Endometrium (tissue), 2 donors: ENCODE measurements at regions not wholly inside any gene's neighbourhood (a gene's known extent, or its start where the extent isn't known, plus 50 kb on each side); places are given as distances from the start of the nearest gene placed in this dataset.
A peak's percentile ranks its signal among the peaks of the same experiment; 100 is the strongest.
"Not testable (repeated sequence)": the region's sequence is repeated elsewhere in the genome, so short reads cannot be mapped to it uniquely, and the experiment has no call there.

Experiments
- FAIRE-seq: peaks from 2 replicates; lab custom pipeline; 2012; peaks lifted over from hg19 to GRCh38; lab: Jason Lieb, UNC
- donor health status: control.
- donor health status: control.

DNA sequence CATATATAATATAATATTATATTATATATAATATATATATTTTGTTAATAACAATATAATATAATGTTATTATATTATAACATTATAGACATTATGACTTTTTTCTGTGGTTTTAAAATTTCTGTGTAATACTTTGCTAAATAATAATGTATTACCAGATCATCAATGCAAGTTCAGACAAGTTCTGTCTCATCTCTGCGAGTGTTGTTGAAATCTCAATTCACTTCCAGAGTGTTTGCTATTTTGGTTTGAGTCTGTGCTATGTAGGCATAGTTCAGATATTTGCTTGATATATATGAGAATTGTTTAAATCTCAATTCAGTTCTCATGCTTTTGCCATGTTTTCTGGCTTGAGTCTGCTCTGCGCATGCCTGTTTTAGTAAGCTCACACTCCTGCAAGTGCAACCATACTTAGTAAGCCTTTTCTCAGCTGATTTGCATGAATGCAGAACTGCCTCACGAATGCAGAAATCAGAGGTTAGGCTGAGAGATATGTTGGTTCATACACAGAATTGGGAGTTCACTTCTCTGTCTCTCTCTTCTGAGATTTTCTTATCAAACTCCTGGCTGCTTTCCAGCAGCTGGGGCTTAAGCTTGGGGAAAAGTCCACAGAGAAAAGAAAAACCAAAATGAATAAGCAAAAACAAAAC lies 830.2 kb upstream of the SORCS1 start:
- peak; percentile 26 for FAIRE-seq

DNA sequence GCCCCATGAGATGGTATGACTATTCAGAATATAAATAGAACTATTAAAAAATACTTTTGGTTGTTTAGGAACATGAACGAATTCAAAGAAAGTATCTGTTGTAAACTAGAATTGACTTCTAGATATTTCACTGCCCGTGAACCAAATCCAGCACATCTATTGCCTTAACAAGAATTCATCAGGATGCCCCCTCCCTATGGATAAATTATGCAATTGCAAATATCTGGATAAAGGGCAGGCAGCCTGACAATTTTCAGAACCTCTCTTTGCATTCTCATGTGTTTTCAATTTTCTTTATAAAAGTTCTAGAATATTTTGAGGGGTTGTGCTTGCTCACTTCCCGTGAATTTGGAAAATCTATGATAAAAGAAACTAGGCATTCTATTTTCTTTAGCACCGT lies 822.1 kb upstream of the SORCS1 start:
- FAIRE-seq = no peak

DNA sequence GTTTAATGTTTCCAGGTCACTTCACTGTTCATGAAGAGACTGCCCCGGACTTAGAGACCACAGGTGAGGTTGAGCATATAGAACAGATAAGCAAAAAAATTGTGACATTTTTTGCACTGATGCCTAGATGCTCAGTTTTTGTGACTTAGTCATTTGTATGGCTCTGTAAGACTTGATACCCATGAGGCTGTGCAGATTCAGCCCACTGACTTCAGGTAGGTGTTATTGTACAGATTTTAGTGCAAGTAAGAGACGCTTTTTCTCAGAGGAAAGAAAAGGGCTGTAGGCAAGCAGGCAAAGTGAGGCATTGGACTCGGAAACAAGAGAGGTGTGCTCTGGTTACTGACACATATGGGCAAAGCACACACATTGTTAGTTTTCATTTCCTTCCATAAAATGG lies 820.1 kb upstream of the SORCS1 start:
- FAIRE-seq = no peak

DNA sequence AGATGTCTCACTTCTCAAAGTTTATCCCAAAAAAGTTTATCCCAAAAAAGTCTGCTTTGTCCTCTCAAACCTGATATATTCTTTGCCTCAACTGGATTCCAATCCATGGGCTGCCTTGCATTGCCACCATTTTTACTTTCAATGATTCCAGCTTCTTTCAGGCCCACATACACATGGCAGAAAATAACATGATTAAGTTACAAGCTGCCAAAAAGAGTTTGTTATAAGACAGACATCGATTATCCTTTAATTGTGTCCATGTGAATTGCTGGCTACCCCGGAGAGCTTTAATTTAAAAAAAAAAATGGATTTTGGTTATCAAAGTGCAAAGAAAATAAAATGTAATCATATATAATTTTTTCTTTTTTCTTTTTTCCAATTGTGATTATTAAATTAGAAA lies 819.6 kb upstream of the SORCS1 start:
- FAIRE-seq = no peak

DNA sequence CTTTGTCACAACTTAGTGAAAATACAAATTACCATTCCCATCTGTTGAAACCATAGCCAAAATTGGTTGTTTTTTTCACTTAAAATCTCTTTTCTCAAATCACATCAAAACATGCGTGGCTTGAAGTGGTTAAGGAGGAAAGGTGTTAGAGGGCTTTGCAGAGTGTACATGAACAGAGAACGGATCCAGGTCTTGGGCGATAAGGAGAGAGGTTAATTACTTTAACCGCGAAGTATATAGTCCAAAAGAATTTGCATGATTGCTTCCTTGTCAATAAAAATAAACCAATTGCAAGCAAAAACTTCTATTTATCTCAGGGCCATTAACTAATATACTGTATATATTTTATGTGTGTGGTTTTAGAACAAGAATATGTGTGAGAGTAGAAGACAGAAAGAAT lies 813.9 kb upstream of the SORCS1 start:
- no peak for FAIRE-seq

DNA sequence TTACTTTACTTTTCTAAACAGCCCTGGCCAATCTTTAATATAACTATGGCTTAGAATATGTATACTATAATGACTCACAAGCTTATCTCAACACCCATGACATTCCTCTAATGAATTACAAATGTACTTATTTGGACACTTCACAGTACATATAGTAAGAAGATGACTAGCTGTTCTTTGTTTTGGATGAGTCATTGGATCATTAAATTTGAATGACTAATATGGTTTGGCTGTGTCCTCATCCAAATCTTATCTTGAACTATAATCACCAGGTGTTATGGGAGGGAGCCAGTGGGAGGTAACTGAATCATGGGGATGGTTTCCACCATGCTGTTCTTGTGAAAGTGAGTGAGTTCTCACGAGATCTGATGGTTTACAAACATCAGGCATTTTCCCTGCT lies 807.5 kb upstream of the SORCS1 start:
- no peak for FAIRE-seq

DNA sequence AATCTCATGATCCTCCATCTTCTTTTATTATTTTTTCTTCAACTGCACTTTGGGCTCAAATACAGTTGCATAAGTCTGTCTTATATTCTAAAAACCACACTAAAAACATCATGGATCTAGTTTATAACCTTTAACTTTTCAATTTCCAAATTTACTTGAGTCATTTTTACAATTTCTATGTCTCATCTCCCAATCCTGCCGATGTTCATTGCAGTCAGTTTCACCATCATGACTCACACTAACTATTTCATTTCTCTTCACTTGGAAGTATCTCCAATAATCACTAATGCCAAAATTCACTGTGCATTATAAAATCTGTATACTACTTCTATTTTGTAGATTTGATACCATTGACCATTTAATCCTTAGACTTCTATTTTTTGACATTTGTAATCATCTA lies 806.9 kb upstream of the SORCS1 start:
- FAIRE-seq = no peak

DNA sequence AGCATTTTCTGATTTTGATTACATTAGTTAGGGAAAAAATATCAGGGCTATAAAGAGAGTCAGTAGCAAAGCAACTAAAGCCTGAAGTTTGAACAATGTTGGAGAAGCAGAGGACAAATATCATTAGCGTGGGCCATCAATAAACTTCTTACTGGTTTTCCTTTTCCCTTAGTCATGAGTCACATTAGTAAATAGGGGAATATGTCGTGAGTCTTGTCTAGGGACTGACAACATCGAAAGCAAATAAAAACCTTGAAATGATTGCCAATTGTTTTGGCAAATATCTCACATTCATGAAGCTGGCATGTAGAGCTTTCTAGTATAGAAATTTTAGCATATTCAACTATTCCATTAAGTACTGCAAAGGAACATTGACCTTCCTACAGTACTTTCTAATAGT lies 806.0 kb upstream of the SORCS1 start:
- FAIRE-seq = no peak

DNA sequence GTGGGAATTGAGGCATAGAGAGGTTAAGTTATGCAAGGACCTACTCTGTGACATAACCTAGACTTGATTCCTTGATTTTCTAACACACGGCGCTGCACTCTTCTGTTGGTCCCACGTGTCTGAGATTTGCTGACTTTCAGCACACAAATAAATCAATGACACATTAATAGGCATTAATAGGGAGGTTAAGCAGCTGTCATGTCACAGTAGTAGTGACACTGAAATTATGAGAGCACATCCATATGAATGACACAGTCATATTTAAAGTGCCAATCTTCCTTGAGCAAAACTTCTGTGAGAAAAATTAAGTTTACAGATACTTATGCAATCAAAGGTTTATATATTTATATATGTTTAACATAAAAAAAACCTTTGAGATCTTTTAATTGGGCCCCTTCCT lies 805.4 kb upstream of the SORCS1 start:
- FAIRE-seq = no peak

DNA sequence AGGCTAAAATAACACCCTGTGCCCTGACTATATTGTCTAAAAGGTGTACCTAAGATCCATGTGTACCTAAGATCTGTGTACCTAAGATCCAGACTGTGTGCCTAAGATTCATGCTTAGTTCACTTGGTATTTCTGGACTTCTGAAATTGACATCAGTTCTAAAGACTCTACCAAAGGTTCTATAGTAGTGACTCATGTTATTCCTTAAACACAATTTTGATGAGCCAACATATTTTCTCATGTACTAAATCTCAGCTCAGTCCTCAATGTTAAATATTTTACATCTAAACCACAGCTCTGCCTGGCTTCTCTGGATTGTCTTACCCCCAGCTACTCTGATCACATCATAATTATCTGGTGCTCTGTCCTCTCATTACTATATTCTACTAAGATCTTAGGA lies 802.3 kb upstream of the SORCS1 start:
- FAIRE-seq = no peak

DNA sequence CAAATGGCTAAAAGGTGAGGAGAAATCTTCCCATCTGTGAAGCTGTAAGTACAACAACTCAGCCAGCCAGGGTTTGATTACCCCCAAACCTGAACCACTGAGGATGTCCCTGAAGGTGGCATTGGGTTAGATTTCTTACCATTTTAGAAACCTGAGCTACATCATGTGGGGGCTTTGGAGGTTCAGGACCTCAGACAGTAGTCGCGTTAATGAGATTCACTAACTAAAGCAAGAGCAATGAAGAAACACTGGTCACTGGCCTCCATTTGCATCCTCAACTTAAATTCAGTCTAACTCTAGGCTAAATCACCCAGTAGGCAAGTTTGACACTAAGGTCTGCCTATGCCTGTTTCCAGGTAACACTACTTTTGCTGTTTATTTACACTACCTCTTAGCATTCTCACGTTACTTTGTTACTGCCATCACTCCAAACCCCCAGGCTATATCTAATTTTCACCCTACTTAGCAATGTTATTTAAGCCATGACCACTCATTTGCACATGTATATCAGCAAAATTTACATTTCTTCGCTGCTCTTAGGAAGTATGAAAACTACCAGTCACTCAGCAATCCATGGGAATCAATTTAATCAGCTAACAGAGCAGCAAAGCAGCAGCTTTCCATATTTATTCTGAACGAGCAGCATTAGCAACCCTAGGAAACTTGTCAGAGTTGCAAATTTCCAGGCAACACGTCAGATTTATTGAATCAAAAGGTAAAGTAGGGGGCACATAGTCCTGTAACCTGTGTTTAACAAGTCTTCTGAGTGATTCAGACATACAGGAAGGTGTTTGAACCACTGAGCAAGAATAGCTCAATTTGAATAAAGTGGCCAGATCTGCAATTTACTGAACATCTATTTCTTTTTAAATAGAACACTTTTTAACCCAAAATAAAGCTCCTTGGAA lies 788.4 kb upstream of the SORCS1 start:
- FAIRE-seq = no peak

DNA sequence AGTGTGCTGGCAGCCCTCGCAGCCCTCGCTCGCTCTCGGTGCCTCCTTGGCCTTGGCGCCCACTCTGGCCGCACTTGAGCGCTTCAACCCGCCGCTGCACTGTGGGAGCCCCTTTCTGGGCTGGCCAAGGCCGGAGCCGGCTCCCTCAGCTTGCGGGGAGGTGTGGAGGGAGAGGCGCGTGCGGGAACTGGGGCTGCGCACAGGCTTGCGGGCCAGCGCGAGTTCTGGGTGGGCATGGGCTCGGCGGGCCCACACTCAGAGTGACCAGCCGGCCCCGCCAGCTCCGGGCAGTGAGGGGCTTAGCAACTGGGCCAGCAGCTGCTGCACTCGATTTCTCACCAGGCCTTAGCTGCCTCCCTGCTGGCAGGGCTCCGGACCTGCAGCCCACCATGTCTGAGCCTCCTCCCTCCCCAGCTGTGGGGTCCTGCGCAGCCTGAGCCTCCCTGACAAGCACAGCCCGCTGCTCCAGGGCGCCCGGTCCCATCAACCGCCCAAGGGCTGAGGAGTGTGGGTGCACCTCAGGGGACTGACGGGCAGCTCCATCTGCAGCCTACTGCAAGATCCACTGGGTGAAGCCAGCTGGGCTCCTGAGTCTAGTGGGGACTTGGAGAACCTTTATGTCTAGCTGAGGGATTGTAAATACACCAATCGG lies 786.0 kb upstream of the SORCS1 start:
- FAIRE-seq = not testable (repeated sequence)

DNA sequence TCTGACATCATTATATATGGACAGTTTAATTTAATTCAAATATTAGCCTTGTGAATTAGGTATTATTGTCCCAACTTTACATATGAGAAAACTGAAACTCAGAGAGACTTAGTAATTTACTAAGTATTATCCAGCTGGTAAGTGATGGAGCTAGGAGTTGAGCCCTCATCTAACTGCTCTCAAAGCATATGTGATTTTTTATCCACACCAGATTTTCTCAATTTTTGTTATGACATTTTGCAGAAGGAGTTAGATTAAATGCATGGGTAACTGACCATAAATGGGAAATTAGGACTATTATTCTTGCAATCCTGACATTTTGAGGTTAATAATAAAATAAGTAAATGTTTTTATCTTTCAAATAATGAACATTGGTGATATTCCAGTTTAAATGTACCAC lies 778.3 kb upstream of the SORCS1 start:
- FAIRE-seq = no peak

DNA sequence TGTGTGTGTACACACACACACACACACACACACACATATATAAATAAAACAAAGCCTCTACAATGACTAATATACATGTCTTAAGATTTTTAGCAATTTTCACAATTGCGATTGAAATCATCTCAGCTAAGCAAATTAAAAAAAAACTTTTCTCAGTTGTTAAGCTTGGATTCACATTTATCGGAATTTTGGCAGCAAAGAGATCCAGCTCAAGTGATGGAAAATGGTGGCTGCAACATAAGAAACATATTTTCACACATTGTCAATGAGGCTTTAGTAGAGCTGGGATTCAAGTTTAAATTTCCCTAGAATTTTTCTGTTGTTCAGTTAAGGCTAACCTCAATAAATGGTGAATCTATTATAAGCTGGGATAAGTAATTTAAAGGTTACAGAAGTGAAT lies 768.6 kb upstream of the SORCS1 start:
- no peak for FAIRE-seq

DNA sequence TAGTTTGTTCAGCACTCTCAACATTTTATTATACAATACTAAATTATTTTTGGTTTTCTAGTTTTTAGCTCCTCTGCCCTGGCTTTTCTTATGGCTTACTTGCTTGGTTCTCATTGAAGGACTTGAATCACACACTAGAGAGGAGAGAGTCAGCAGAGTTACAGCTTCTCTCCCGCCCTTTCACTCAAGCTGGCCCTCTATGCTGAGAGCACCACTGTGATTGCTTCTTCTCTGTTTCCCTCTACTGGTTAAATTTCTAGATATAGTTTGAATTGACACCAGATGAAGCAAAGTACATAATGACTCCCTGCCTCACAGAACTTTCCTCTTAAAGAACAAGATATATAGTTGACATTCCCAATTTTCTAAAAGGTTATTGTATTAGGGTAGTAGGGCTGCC lies 767.3 kb upstream of the SORCS1 start:
- no peak for FAIRE-seq

DNA sequence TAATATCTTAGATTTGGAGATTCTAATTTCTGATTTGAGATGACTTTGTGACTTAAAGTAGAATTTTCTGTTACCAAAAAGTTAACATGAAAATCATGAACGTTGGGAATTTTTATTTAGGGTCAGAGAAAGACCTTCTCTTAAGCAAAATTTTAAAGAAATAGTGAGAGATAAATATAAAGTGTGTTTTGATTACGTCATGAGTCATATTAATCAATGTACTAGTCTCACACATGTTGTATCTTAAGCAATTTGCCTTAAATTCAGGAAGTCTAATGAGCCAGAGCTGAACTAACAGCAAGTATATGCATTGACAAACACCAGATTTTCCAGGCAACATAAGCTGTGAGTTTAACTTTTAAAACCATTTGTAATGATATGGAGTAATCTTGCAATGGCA lies 765.5 kb upstream of the SORCS1 start:
- FAIRE-seq = no peak

DNA sequence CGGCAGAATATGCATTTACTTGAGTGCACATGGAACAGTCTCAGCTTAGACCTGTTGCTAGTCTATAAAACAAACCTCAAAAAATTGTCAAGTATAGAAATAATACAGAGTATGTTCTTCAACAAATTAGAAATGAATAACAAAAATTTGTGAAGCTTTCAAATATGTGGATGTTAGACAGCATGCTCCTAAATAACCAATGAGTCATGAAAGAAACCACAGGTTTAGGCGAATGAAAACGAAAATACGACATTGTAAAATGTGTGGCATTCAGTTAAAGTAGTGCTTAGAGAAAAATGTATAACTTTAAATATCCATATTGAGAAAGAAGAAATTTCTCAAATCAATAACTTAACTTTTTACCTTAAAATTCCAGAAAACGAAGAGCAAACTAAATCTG lies 760.0 kb upstream of the SORCS1 start:
- FAIRE-seq = no peak

DNA sequence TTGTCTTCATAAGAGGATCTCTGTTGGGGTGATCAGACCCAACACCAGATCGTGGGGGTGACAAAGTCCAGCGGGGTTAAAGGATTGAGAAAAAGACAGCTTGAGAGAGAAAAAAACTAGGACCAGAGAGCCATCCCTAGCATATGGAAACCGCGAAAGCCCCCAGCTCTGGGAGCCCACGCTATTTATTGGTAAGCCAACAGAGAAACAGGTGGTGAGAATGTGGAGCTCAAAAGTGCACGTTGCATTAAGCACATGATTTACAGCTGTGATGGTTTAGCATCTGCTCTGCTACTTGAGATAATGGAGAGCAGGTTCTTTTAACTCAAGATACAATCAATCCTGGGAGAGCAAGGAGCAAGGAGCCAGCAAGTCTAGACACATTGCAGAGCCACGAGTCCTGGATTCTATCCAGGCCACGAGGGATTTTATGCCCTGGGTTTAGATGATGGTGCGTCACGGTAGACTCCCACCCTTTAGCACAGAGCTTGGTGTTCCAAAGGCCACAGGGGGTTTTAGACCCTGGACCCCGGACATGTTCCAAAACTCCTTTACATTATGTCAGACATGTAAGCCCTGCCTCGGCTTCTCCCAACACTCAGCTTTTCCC lies 755.2 kb upstream of the SORCS1 start:
- FAIRE-seq = no peak

DNA sequence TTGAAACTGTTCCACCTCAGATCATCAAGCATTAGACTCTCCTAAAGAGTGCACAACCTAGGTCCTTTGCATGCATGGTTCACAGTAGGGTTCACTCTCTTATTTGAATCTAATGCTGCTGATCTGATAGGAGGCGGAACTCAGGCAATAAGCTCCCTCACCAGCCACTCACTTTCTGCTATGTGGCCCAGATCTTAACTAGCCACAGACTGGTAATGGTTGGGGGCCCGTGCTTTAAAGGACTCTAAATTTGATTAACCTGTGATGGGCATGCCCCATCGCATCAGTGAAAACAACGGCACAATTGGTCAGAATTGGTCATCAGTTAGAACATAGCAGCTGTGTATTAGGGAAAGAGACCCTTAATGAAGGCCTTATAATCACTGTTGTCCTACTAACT lies 753.7 kb upstream of the SORCS1 start:
- no peak for FAIRE-seq

DNA sequence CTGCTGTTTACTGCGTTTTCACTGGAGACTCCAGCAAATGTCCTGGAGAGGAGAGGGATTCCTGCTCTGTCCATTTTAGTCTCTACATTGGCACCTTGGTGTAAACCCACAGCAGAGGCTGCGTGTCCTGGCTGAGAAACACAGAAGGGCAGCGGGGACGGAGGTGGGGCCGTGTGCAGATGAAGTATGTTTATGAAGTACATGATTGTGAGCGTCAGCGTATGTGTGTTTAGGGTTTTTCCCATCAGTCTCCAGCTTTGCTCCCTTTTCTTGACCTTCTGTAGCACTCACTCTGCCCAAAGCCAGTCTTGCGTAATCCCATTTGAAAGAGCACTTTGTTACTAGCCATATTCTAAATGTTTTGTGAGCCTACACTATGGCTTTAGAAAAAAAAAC lies 750.7 kb upstream of the SORCS1 start:
- no peak for FAIRE-seq

DNA sequence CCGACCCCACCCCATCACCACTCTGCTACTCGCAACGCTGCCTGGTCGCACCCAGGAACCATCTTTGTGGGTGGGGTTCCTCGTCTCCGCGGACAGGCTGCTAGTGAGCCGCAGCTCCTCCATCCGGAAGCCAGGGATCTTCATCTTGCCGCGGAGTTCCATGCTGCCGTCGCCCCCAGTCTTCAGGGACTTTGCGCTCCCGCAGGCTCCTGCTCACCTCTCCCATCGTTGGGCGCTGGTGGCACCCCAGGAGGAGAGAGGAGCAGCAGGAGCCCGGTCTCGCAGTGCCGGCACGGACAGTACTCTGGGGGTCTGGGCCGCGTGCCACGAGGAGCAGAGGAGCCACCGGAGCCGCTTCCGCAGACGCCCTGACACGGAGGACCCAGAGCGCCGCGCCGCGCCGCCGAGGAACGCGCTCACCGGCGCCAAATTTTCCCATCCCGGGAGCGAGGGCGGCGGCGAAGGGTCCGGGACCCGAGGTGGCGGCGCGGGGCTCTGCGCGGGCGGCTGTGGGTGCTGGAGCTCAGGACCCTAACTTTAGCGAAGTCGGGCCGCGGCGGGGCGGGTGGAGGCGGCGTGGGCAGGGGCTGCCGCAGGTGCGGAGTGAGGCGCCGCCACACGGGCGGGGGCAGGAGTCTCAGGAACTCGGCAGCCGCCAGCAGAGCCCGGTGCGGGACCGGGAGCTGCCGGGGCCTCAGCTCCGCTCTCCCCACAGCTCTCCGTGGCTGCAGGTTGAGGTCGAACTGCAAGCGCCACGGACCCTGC lies 750.1 kb upstream of the SORCS1 start:
- FAIRE-seq = no peak
